GM06990 (cell line): ENCODE measurements at regions not wholly inside any gene's neighbourhood (a gene's known extent, or its start where the extent isn't known, plus 50 kb on each side); places are given as distances from the start of the nearest gene placed in this dataset.

Experiments
- DNase-seq: peaks from one replicate; pipeline ENCODE4 v3.0.0-alpha.2; 2011; ENCODE audit not compliant: insufficient read length; ENCODE audit errors: extremely low read depth
- H3K27me3 ChIP-seq: replicated peaks from 2 replicates; pipeline ENCODE4 v1.6.0; 2011; ENCODE audit warnings: low read length; ENCODE audit not compliant: control insufficient read depth, insufficient read depth
- H3K36me3 ChIP-seq: 2 replicates; pipeline ENCODE4 v1.5.1; 2011; ENCODE audit warnings: low read length; ENCODE audit not compliant: control insufficient read depth, insufficient read depth
- H3K4me3 ChIP-seq: replicated peaks from 2 replicates; pipeline ENCODE4 v1.5.1; 2011; ENCODE audit warnings: low read depth, mild to moderate bottlenecking, control low read depth, low read length
- CTCF ChIP-seq: IDR thresholded peaks from 2 replicates; pipeline ENCODE4 v1.5.1; 2011; ENCODE audit warnings: low read length, control low read depth, mild to moderate bottlenecking, inconsistent platforms; ENCODE audit not compliant: insufficient read depth, poor library complexity, severe bottlenecking

DNA sequence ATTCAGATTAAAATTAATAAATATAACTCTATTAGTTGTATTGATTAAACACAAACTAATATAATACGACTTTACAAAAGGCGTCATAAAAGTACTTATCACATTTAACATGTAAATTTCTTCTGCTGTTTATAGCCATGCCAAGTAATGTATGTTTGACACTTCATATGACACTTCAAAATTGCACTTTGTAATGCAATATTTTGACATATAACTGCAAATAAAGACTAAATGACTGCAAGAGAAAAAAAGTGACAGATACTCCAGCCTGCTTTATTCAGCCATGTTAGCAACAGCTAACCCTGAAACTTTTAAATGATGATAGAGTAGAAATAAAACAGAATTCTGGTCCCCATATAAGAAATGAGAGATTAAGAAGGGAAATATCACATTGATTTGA is 1238.0 kb downstream of the MRPL39 start:
- Histone ChIP-seq H3K27me3 (no peaks in the 10 kb centered on the region), H3K4me3 (no peak overlapping the region), H3K36me3 (no peaks in the 10 kb centered on the region)
- no peak for DNase-seq
- TF ChIP-seq CTCF, result no peak

DNA sequence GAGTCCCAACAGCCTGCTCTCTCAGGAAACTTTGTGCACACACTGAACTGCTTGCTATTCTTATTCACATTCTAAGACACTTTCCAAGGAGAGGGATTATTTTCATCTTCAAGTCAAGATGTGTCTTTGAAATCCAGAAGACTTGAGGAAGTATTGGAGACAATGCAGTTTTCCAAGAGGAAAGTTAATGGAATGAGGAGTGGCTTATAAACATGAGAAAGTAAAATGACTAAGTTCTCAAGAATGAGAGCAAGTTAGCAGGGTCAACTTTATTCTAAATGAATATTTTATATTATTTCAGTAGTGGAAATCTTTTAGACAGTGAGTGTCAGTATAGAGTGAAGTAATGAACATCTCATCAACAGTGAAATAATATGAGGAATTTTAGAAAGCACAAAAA is 1239.3 kb downstream of the MRPL39 start:
- DNase-seq, result no peak
- TF ChIP-seq CTCF, result no peak

GRCh38 chr21:24353492-24353891 is 1253.8 kb downstream of the MRPL39 start:
- H3K4me3 ChIP-seq, result no peak overlapping the region
- no peaks in the 10 kb centered on the region for H3K36me3 ChIP-seq
- DNase-seq, result no peak

More for the DNA sequence above, 1239.3 kb downstream of the MRPL39 start:
- Histone ChIP-seq H3K27me3 (no peaks in the 10 kb centered on the region), H3K4me3 (no peak overlapping the region), H3K36me3 (no peaks in the 10 kb centered on the region)

GRCh38 chr21:24339406-24339805 is 1267.9 kb downstream of the MRPL39 start:
- no peak for DNase-seq
- no peaks in the 10 kb centered on the region for H3K27me3 ChIP-seq
- TF ChIP-seq CTCF, result no peak

More at GRCh38 chr21:24353492-24353891, 1253.8 kb downstream of the MRPL39 start:
- no peak for TF ChIP-seq CTCF
- no peaks in the 10 kb centered on the region for H3K27me3 ChIP-seq

GRCh38 chr21:24336491-24336890 is 1270.8 kb downstream of the MRPL39 start:
- Histone ChIP-seq H3K36me3 (no peaks in the 10 kb centered on the region), H3K27me3 (no peaks in the 10 kb centered on the region), H3K4me3 (no peak overlapping the region)
- no peak for DNase-seq
- no peak for TF ChIP-seq CTCF

More at GRCh38 chr21:24339406-24339805, 1267.9 kb downstream of the MRPL39 start:
- Histone ChIP-seq H3K4me3 (no peak overlapping the region), H3K36me3 (no peaks in the 10 kb centered on the region)

- no peak for TF ChIP-seq CTCF
- no peaks in the 10 kb centered on the region for H3K27me3 ChIP-seq
- no peak for DNase-seq
- no peaks in the 10 kb centered on the region for H3K36me3 ChIP-seq
- no peak overlapping the region for H3K4me3 ChIP-seq
Observed at GRCh38 chr21:24323536-24323935, 1283.7 kb downstream of the MRPL39 start.
